CD4-positive, alpha-beta memory T cell (primary cell): ENCODE measurements at regions not wholly inside any gene's neighbourhood (a gene's known extent, or its start where the extent isn't known, plus 50 kb on each side); places are given as distances from the start of the nearest gene placed in this dataset.
A peak's percentile ranks its signal among the peaks of the same experiment; 100 is the strongest.
"Not testable (repeated sequence)": the region's sequence is repeated elsewhere in the genome, so short reads cannot be mapped to it uniquely, and the experiment has no call there.

Experiments
- CTCF ChIA-PET: fragments of 350-600 bp; sonication (Branson Sonifier 250); formaldehyde crosslinking; loops from one replicate; lab custom pipeline; 2021; ENCODE audit warnings: inconsistent platforms; ENCODE audit not compliant: partially characterized antibody; lab: Charles Lee
- POLR2A ChIA-PET: fragments of 350-600 bp; sonication (Branson Sonifier 250); formaldehyde crosslinking; loops from one replicate; lab custom pipeline; 2021; ENCODE audit not compliant: partially characterized antibody; lab: Charles Lee
- DNase-seq, 5 donors: peaks; one replicate each; pipeline versions ENCODE4 v3.0.0 to v3.0.0-alpha.2; 2020 to 2022; ENCODE audit warnings: mixed read lengths in 1 of 5
- H3K27ac ChIP-seq: one replicate; pipeline ENCODE4 v1.7.0; 2013; ENCODE audit warnings: low read depth, low read length
- H3K27me3 ChIP-seq: 2 replicates; pipeline ENCODE4 v1.7.0; 2013; ENCODE audit warnings: mild to moderate bottlenecking, low read length, moderate library complexity; ENCODE audit not compliant: insufficient read depth
- H3K36me3 ChIP-seq: 2 replicates; pipeline ENCODE4 v1.7.0; 2013; ENCODE audit warnings: mild to moderate bottlenecking, low read length, moderate library complexity; ENCODE audit not compliant: insufficient read depth
- H3K4me1 ChIP-seq: 2 replicates; pipeline ENCODE4 v1.7.0; 2013; ENCODE audit warnings: mild to moderate bottlenecking, low read length, moderate library complexity; ENCODE audit not compliant: insufficient read depth
- H3K4me3 ChIP-seq, 2 donors: one replicate each; pipeline ENCODE4 v1.7.0; 2013; ENCODE audit warnings: low read length in 2 of 2, mild to moderate bottlenecking in 1 of 2
- H3K9me3 ChIP-seq, 2 donors: one replicate each; pipeline ENCODE4 v1.7.0; 2013; ENCODE audit warnings: low read length in 2 of 2, control low read depth in 1 of 2; ENCODE audit not compliant: control insufficient read depth in 1 of 2
- H3K27ac Mint-ChIP-seq, 7 donors: one replicate each; pipeline ENCODE4 v1.8.0; 2020 to 2021; ENCODE audit warnings: mixed read lengths in 7 of 7, mild to moderate bottlenecking in 6 of 7, inconsistent platforms in 3 of 7, moderate library complexity in 3 of 7
- H3K27me3 Mint-ChIP-seq, 2 donors: one replicate each; pipeline ENCODE4 v1.8.0; 2020 to 2021; ENCODE audit warnings: mixed read lengths in 2 of 2
- H3K36me3 Mint-ChIP-seq, 2 donors: one replicate each; pipeline ENCODE4 v1.8.0; 2020 to 2021; ENCODE audit warnings: mixed read lengths in 2 of 2, inconsistent platforms in 1 of 2, mild to moderate bottlenecking in 1 of 2
- H3K4me1 Mint-ChIP-seq, 4 donors: one replicate each; pipeline ENCODE4 v1.8.0; 2020 to 2021; ENCODE audit warnings: mixed read lengths in 4 of 4, mild to moderate bottlenecking in 1 of 4
- H3K4me3 Mint-ChIP-seq, 8 donors: one replicate each; pipeline ENCODE4 v1.8.0; 2020 to 2021; ENCODE audit warnings: mixed read lengths in 8 of 8, mild to moderate bottlenecking in 7 of 8, moderate library complexity in 6 of 8, inconsistent platforms in 3 of 8
- H3K9me3 Mint-ChIP-seq, 8 donors: one replicate each; pipeline ENCODE4 v1.8.0; 2020 to 2021; ENCODE audit warnings: mixed read lengths in 8 of 8, mild to moderate bottlenecking in 5 of 8, inconsistent platforms in 3 of 8, moderate library complexity in 1 of 8
- intact Hi-C: fragments of 100-400 bp; cut with micrococcal nuclease; formaldehyde crosslinking; loops from one replicate; pipeline ENCODE4 v1.15.1; 2023

GRCh38 chr14:101313268-101313667, 248.0 kb upstream of the DIO3 start:
- POLR2A ChIA-PET: no interaction called here
- CTCF ChIA-PET: interaction anchor here (0.5 kb wide), 1 partner anchor 1942 kb away, joined by 3 read pairs; no protein-coding TSS in a partner anchor
- Histone ChIP-seq H3K36me3 (no peaks in the 10 kb centered on the region), H3K27ac (no peak overlapping the region), H3K4me3 (no peak overlapping the region), H3K9me3 (peaks cover 0 to 16% of the 10 kb centered on the region in 2 donors), H3K27me3 (no peaks in the 10 kb centered on the region), H3K4me1 (no peaks in the 10 kb centered on the region)
- no peak for DNase-seq
- peaks cover 10 to 20% of the 10 kb centered on the region in 2 donors for H3K27me3 Mint-ChIP-seq
- H3K36me3 Mint-ChIP-seq: no peaks in the 10 kb centered on the region
- no peak overlapping the region for H3K4me3 Mint-ChIP-seq
- no peak overlapping the region for H3K27ac Mint-ChIP-seq
- peaks cover 6 to 29% (median 23%) of the 10 kb centered on the region in 8 donors for H3K9me3 Mint-ChIP-seq
- intact Hi-C loops: no loop called here
- no peaks in the 10 kb centered on the region for H3K4me1 Mint-ChIP-seq

DNA sequence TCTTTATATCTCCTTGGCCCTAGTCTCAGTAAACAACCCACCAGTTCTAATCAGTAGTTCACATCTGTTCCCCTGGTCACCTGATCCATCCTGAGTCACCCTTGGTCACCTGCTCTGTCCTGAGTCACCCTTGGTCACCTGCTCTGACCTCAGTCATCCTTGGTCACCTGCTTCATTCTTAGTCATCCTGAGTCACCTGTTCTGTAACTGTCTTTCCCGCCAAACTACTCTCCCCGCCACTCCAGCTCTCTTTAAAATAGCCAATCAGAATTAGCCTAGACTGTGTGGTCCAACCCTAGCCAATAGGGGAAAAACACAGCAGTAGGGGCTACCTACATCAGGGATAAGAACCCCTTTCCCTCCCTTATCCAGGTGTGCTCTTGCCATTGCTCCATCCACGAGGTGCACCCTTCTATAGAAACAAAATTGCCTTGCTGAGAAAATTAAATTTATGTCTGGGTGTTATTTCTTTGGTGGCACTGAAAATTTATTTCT, 245.4 kb upstream of the DIO3 start:
- no peak overlapping the region for H3K27ac ChIP-seq
- H3K36me3 ChIP-seq: no peaks in the 10 kb centered on the region
- peak overlapping the region in 1 of 8 donors; percentile 5 for H3K4me3 Mint-ChIP-seq
- H3K27me3 Mint-ChIP-seq: peaks cover 10 to 12% of the 10 kb centered on the region in 2 donors
- H3K36me3 Mint-ChIP-seq: no peaks in the 10 kb centered on the region
- no peak overlapping the region for H3K4me3 ChIP-seq
- no peak overlapping the region for H3K27ac Mint-ChIP-seq
- POLR2A ChIA-PET: no interaction called here
- H3K9me3 ChIP-seq: peaks cover 0 to 16% of the 10 kb centered on the region in 2 donors
- no peaks in the 10 kb centered on the region for H3K27me3 ChIP-seq
- no peaks in the 10 kb centered on the region for H3K4me1 Mint-ChIP-seq
- DNase-seq: no peak
- H3K9me3 Mint-ChIP-seq: peaks cover 6 to 29% (median 25%) of the 10 kb centered on the region in 8 donors
- intact Hi-C loops: no loop called here
- CTCF ChIA-PET: no interaction called here
- no peaks in the 10 kb centered on the region for H3K4me1 ChIP-seq

DNA sequence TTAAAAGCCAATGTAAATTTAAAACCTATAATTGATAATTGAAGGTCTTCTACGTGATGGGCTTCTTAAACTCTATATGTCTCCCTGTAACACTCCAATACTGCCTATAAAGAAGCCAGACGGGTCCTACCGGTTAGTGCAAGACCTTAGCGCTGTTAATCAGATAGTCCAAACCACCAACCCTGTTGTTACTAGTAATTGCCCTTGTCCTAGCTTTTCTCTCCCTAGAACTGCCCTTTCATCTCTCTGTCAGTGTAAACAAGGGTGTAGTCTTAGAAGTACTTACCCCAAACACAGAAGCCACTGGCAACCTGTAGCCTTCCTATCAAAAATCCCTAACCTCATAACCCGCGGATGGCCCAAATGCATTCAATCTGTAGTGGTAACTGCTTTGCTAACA, 243.0 kb upstream of the DIO3 start:
- CTCF ChIA-PET: no interaction called here
- peaks cover 7 to 40% (median 29%) of the 10 kb centered on the region in 8 donors for H3K9me3 Mint-ChIP-seq
- H3K27me3 Mint-ChIP-seq: peaks cover 6 to 12% of the 10 kb centered on the region in 2 donors
- no peaks in the 10 kb centered on the region for H3K36me3 ChIP-seq
- H3K4me3 Mint-ChIP-seq: no peak overlapping the region
- peaks cover 0 to 18% of the 10 kb centered on the region in 2 donors for H3K9me3 ChIP-seq
- H3K4me1 Mint-ChIP-seq: no peaks in the 10 kb centered on the region
- H3K4me1 ChIP-seq: no peaks in the 10 kb centered on the region
- intact Hi-C loops: no loop called here
- DNase-seq: no peak
- no peak overlapping the region for H3K4me3 ChIP-seq
- no peak overlapping the region for H3K27ac ChIP-seq
- POLR2A ChIA-PET: no interaction called here
- H3K27me3 ChIP-seq: no peaks in the 10 kb centered on the region
- peaks cover 0 to under 1% of the 10 kb centered on the region in 2 donors for H3K36me3 Mint-ChIP-seq
- no peak overlapping the region for H3K27ac Mint-ChIP-seq

- Mint-ChIP-seq H3K27ac (no peak overlapping the region), H3K36me3 (peaks cover 0 to 4% of the 10 kb centered on the region in 2 donors), H3K27me3 (peaks cover 2 to 10% of the 10 kb centered on the region in 2 donors), H3K4me1 (no peaks in the 10 kb centered on the region), H3K4me3 (no peak overlapping the region), H3K9me3 (peaks cover 5 to 49% (median 41%) of the 10 kb centered on the region in 8 donors)
- CTCF ChIA-PET: no interaction called here
- H3K4me3 ChIP-seq: no peak overlapping the region
- H3K36me3 ChIP-seq: no peaks in the 10 kb centered on the region
- POLR2A ChIA-PET: no interaction called here
- DNase-seq: no peak
- H3K4me1 ChIP-seq: no peaks in the 10 kb centered on the region
- H3K9me3 ChIP-seq: peaks cover 0 to 26% of the 10 kb centered on the region in 2 donors
- H3K27ac ChIP-seq: no peak overlapping the region
- intact Hi-C loops: no loop called here
- no peaks in the 10 kb centered on the region for H3K27me3 ChIP-seq
These were observed 240.9 kb upstream of the DIO3 start for GRCh38 chr14:101320396-101320795.

- H3K4me3 Mint-ChIP-seq: no peak overlapping the region
- Histone ChIP-seq H3K4me3 (no peak overlapping the region), H3K27me3 (no peaks in the 10 kb centered on the region), H3K27ac (no peak overlapping the region), H3K9me3 (peaks cover 0 to 12% of the 10 kb centered on the region in 2 donors), H3K4me1 (no peaks in the 10 kb centered on the region), H3K36me3 (no peaks in the 10 kb centered on the region)
- H3K27me3 Mint-ChIP-seq: peaks cover 2 to 10% of the 10 kb centered on the region in 2 donors
- CTCF ChIA-PET: no interaction called here
- H3K9me3 Mint-ChIP-seq: peaks cover 3 to 40% (median 30%) of the 10 kb centered on the region in 8 donors
- H3K27ac Mint-ChIP-seq: no peak overlapping the region
- POLR2A ChIA-PET: no interaction called here
- intact Hi-C loops: no loop called here
- H3K36me3 Mint-ChIP-seq: peaks cover 0 to 4% of the 10 kb centered on the region in 2 donors
- no peaks in the 10 kb centered on the region for H3K4me1 Mint-ChIP-seq
- DNase-seq: no peak
These were observed 239.1 kb upstream of the DIO3 start for GRCh38 chr14:101322223-101322622.

GRCh38 chr14:101323111-101323510, 238.2 kb upstream of the DIO3 start:
- Histone ChIP-seq H3K4me1 (no peaks in the 10 kb centered on the region), H3K4me3 (no peak overlapping the region), H3K36me3 (no peaks in the 10 kb centered on the region), H3K27me3 (no peaks in the 10 kb centered on the region), H3K27ac (no peak overlapping the region), H3K9me3 (peaks cover 0 to 10% of the 10 kb centered on the region in 2 donors)
- H3K4me3 Mint-ChIP-seq: no peak overlapping the region
- H3K36me3 Mint-ChIP-seq: peaks cover 0 to 4% of the 10 kb centered on the region in 2 donors
- H3K9me3 Mint-ChIP-seq: peaks cover 3 to 36% (median 30%) of the 10 kb centered on the region in 8 donors
- H3K4me1 Mint-ChIP-seq: no peaks in the 10 kb centered on the region
- ChIA-PET POLR2A (no interaction called here), CTCF (no interaction called here)
- H3K27me3 Mint-ChIP-seq: peaks cover 1 to 10% of the 10 kb centered on the region in 2 donors
- H3K27ac Mint-ChIP-seq: no peak overlapping the region
- intact Hi-C loops: no loop called here
- DNase-seq: no peak

- H3K4me1 Mint-ChIP-seq, H3K27me3 Mint-ChIP-seq, CTCF ChIA-PET, H3K36me3 Mint-ChIP-seq, H3K4me1 ChIP-seq, H3K9me3 ChIP-seq, H3K27ac Mint-ChIP-seq, H3K27ac ChIP-seq, DNase-seq, H3K27me3 ChIP-seq, intact Hi-C loops, H3K36me3 ChIP-seq, POLR2A ChIA-PET, H3K4me3 ChIP-seq, H3K4me3 Mint-ChIP-seq: not testable (repeated sequence)
- H3K9me3 Mint-ChIP-seq: peaks cover 3 to 34% (median 28%) of the 10 kb centered on the region in 8 donors
These were observed 237.6 kb upstream of the DIO3 start for GRCh38 chr14:101323614-101324235.
